ENCODE measurements at regions not wholly inside any gene's neighbourhood (a gene's known extent, or its start where the extent isn't known, plus 50 kb on each side); places are given as distances from the start of the nearest gene placed in this dataset.

DNA sequence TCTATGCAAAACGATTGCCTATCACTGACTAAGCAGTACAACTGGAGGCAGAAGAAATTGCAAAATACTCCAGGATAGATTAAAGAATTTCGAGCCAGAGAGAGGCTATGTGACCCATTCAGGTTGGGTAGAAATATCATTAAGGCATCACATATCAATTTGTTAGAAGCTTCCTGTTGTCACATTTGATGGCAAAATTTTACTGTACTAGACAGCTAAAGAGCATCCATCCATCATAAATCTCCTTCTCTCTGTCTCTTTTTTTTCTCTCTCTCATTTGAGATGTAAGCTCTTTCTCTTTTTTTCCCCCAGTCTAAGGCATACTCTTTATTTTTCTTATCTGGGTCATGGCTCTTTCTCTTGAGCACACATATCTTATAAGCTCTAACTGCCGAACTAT, 155.7 kb downstream of the EVA1A start:
- Histone ChIP-seq H2AFZ (ENCODE audit: control insufficient read depth, low read depth, low read length) (no peak overlapping the region), H3K79me2 (ENCODE audit: control insufficient read depth, insufficient read depth, low read length) (peaks cover 1% of the 10 kb centered on the region; the same call in 1 of the 2 replicates), H3K4me2 (ENCODE audit: control insufficient read depth, insufficient read depth) (peak overlapping the region; percentile 7; the same call in 1 of the 2 replicates), H3K27me3 (replicated peaks in 1 of 2; ENCODE audit: control insufficient read depth in 2 of 2, insufficient read depth in 2 of 2, low read length in 1 of 2) (no peaks in the 10 kb centered on the region), H3K4me1 (ENCODE audit: control insufficient read depth, insufficient read depth, low read length) (no peaks in the 10 kb centered on the region; the same call in 1 of the 2 replicates), H3K9ac (ENCODE audit: control insufficient read depth, insufficient read depth, low read length) (no peak overlapping the region), H3K9me3 (replicated peaks; ENCODE audit: control insufficient read depth, insufficient read depth, low read length) (peaks cover 6% of the 10 kb centered on the region; the same call in 2 of the 3 replicates), H4K20me1 (ENCODE audit: control insufficient read depth, insufficient read depth) (no peaks in the 10 kb centered on the region), H3K4me3 (0 out of 2 replicates have a peak overlapping the region, but pooled peaks have one; percentile 10), H3K36me3 (ENCODE audit: control insufficient read depth in 2 of 2, insufficient read depth in 2 of 2, low read length in 1 of 2) (no peaks in the 10 kb centered on the region; a peak in 1 of 4 replicates), H3K27ac (ENCODE audit: control insufficient read depth, insufficient read depth) (no peak overlapping the region; the same call in 1 of the 2 replicates)
- BruUV-seq (replicated peaks): no TSS peak
- 52% methylated on average over 3 of the region's 3 CpGs for WGBS (ENCODE audit: insufficient coverage, insufficient replicate concordance, low lambda C conversion rate, missing lambda C conversion rate)
- DNase-seq (ENCODE audit: low read depth, low spot score): no peak
- POLR2A ChIA-PET: interaction anchor here (0.5 to 1.7 kb wide), 5 partner anchors 24 to 346 kb away, joined by 4 to 8 read pairs (median 5); partner anchors contain the start of gene TACR1
- SMC1A ChIA-PET (ENCODE audit: uncharacterized antibody, unreplicated experiment): interaction anchor here (0.7 to 9.4 kb wide), 41 partner anchors 9 to 568 kb away, joined by 3 to 211 read pairs (median 3); partner anchors contain the start of gene TACR1
- intact Hi-C loops (cut with micrococcal nuclease; ENCODE audit: unreplicated experiment) (loop anchor here (1.0 to 5.0 kb wide), 10 partner anchors 27 to 486 kb away; partner anchors contain the start of gene TACR1), in situ Hi-C loops (cut with MboI) (loop anchor here (25.0 kb wide), 1 partner anchor 343 kb away; no protein-coding TSS in a partner anchor)
- RAD21 ChIA-PET (ENCODE audit: unreplicated experiment): interaction anchor here (0.7 to 6.6 kb wide), 22 partner anchors 10 to 350 kb away, joined by 3 to 147 read pairs (median 4); partner anchors contain the start of gene TACR1
- ATAC-seq: no peak
- CTCF ChIA-PET: interaction anchor here (0.7 to 18.4 kb wide), 35 partner anchors 9 to 447 kb away, joined by 3 to 235 read pairs (median 5); partner anchors contain the start of gene TACR1
- FAIRE-seq: no peak
- TF ChIP-seq, protein P1, sequence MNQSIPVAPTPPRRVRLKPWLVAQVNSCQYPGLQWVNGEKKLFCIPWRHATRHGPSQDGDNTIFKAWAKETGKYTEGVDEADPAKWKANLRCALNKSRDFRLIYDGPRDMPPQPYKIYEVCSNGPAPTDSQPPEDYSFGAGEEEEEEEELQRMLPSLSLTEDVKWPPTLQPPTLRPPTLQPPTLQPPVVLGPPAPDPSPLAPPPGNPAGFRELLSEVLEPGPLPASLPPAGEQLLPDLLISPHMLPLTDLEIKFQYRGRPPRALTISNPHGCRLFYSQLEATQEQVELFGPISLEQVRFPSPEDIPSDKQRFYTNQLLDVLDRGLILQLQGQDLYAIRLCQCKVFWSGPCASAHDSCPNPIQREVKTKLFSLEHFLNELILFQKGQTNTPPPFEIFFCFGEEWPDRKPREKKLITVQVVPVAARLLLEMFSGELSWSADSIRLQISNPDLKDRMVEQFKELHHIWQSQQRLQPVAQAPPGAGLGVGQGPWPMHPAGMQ (IDR thresholded peaks at IDR 0.05; ENCODE audit: borderline replicate concordance): no peak
- TF ChIP-seq CBX5 (IDR thresholded peaks at IDR 0.05; ENCODE audit: low read depth) (no peak), RUNX3 (IDR thresholded peaks at IDR 0.05; ENCODE audit: low read length) (no peak), IKZF1 (conservative IDR thresholded peaks at IDR 0.05) (no peak), RBBP5 (conservative IDR thresholded peaks at IDR 0.05) (no peak)

All from GM12878 (cell line).